SK-N-SH (cell line): ENCODE measurements at regions not wholly inside any gene's neighbourhood (a gene's known extent, or its start where the extent isn't known, plus 50 kb on each side); places are given as distances from the start of the nearest gene placed in this dataset.

Experiments
- CTCF ChIA-PET: fragments of 300-600, 350-600 bp; formaldehyde crosslinking; extraction: SDS; loops from one replicate; lab custom pipeline; 2021; lab: Yijun Ruan, JAX
- POLR2A ChIA-PET: fragments of 350-600 bp; sonication (Branson Sonifier 250); formaldehyde crosslinking; extraction: SDS; loops from one replicate; lab custom pipeline; 2020; ENCODE audit warnings: antibody characterized with exemption, inconsistent platforms; lab: Yijun Ruan, JAX
- DNase-seq: peaks from one replicate; pipeline ENCODE4 v3.0.0; 2012
- H2AFZ ChIP-seq: fragments of 200-600 bp; sonication (generic); 2 replicates; pipeline ENCODE4 v1.8.1; 2016; ENCODE audit warnings: antibody characterized with exemption, mild to moderate bottlenecking, low read depth
- H3F3A ChIP-seq: fragments of 200-600 bp; sonication (generic); replicated peaks from 2 replicates; pipeline ENCODE3; 2016; ENCODE audit warnings: antibody characterized with exemption, mild to moderate bottlenecking; ENCODE audit not compliant: insufficient read depth
- H3K27ac ChIP-seq, 2 experiments: fragments of 200-500 bp in 1 of 2; fragments of 200-600 bp in 1 of 2; sonication (Bioruptor generic) in 1 of 2; sonication (generic), shearing (Covaris generic) in 1 of 2; 2 replicates each; pipeline versions ENCODE4 v1.5.1 to v1.6.1; 2014 to 2016; ENCODE audit warnings: low read depth in 2 of 2, inconsistent platforms in 1 of 2, low read length in 1 of 2, mild to moderate bottlenecking in 1 of 2, mixed read lengths in 1 of 2
- H3K27me3 ChIP-seq: fragments of 200-600 bp; sonication (generic), shearing (Covaris generic); 2 replicates; pipeline ENCODE4 v1.6.1; 2016; ENCODE audit warnings: mixed run types; ENCODE audit not compliant: insufficient read depth
- H3K36me3 ChIP-seq, 2 experiments: fragments of 200-500 bp in 1 of 2; fragments of 200-600 bp in 1 of 2; sonication (Bioruptor generic) in 1 of 2; sonication (generic) in 1 of 2; replicated peaks in 1 of 2; 2 replicates each; pipeline versions ENCODE3 to v1.5.1; 2014 to 2016; ENCODE audit warnings: low read length in 1 of 2, mild to moderate bottlenecking in 1 of 2; ENCODE audit not compliant: insufficient read depth in 2 of 2, control insufficient read depth in 1 of 2
- H3K4me1 ChIP-seq, 2 experiments: fragments of 200-500 bp in 1 of 2; fragments of 200-600 bp in 1 of 2; sonication (Bioruptor generic) in 1 of 2; sonication (generic), shearing (Covaris generic) in 1 of 2; 2 replicates each; pipeline versions ENCODE4 v1.5.1 to v1.6.1; 2014 to 2016; ENCODE audit warnings: low read depth in 1 of 2, low read length in 1 of 2, mixed run types in 1 of 2; ENCODE audit not compliant: insufficient read depth in 2 of 2, control insufficient read depth in 1 of 2
- H3K4me2 ChIP-seq: fragments of 200-600 bp; sonication (generic), shearing (Covaris generic); 2 replicates; pipeline ENCODE4 v1.6.1; 2017; ENCODE audit warnings: mixed run types
- H3K4me3 ChIP-seq, 2 experiments: fragments of 200-500 bp in 1 of 2; fragments of 200-600 bp in 1 of 2; sonication (Bioruptor generic) in 1 of 2; sonication (generic), shearing (Covaris generic) in 1 of 2; 2 replicates each; pipeline versions ENCODE4 v1.5.1 to v1.8.1; 2014 to 2016; ENCODE audit warnings: low read depth in 2 of 2, inconsistent platforms in 1 of 2, low read length in 1 of 2, mild to moderate bottlenecking in 1 of 2, mixed read lengths in 1 of 2, moderate library complexity in 1 of 2
- H3K79me2 ChIP-seq: fragments of 200-600 bp; sonication (generic); 2 replicates; pipeline ENCODE4 v1.8.1; 2017; ENCODE audit warnings: mild to moderate bottlenecking; ENCODE audit not compliant: insufficient read depth
- H3K9ac ChIP-seq: fragments of 200-600 bp; sonication (generic); 2 replicates; pipeline ENCODE4 v1.6.1; 2017; ENCODE audit warnings: mixed run types
- H3K9me2 ChIP-seq: fragments of 200-600 bp; sonication (generic); 2 replicates; pipeline ENCODE4 v1.6.1; 2017; ENCODE audit warnings: mixed run types
- H3K9me3 ChIP-seq: fragments of 200-600 bp; sonication (generic); 2 replicates; pipeline ENCODE4 v1.6.1; 2017; ENCODE audit warnings: mixed run types, mild to moderate bottlenecking, moderate library complexity
- H4K20me1 ChIP-seq: fragments of 200-600 bp; sonication (generic); 2 replicates; pipeline ENCODE4 v1.6.1; 2017; ENCODE audit warnings: mild to moderate bottlenecking, mixed run types; ENCODE audit not compliant: insufficient read depth
- CHD2 ChIP-seq: fragments of 150-350 bp; IDR thresholded peaks from 2 replicates; pipeline ENCODE4 v1.6.1; 2018; ENCODE audit warnings: low read length; ENCODE audit not compliant: partially characterized antibody
- NFIC ChIP-seq: IDR thresholded peaks from 2 replicates; pipeline ENCODE4 v1.4.0; 2012; ENCODE audit warnings: borderline replicate concordance
- NRF1 ChIP-seq: IDR thresholded peaks from 2 replicates; pipeline ENCODE4 v1.6.1; 2012; ENCODE audit warnings: low read depth, mild to moderate bottlenecking, low read length
- RCOR1 ChIP-seq: fragments of 150-350 bp; IDR thresholded peaks from 2 replicates; pipeline ENCODE4 v1.6.1; 2017; ENCODE audit warnings: antibody characterized with exemption, low read length
- YY1 ChIP-seq: IDR thresholded peaks from 2 replicates; pipeline ENCODE4 v1.4.0; 2012; ENCODE audit warnings: low read depth, mild to moderate bottlenecking
- WGBS: methylation state at CpG from one replicate; pipeline ENCODE4 v1.1.6; 2017; ENCODE audit warnings: low lambda C conversion rate; 5-methylcytosine and 5-hydroxymethylcytosine counted together
- TF ChIP-seq, protein P1 (sequence below): IDR thresholded peaks from 2 replicates; pipeline ENCODE4 v1.6.1; 2012; ENCODE audit warnings: mild to moderate bottlenecking, low read depth, low read length, moderate library complexity
- TF ChIP-seq, protein P2 (sequence below): fragments of 150-350 bp; IDR thresholded peaks from 2 replicates; pipeline ENCODE4 v1.6.1; 2017; ENCODE audit warnings: antibody characterized with exemption, low read length, low read depth, borderline replicate concordance
- TF ChIP-seq, protein P3 (sequence below): fragments of 150-350 bp; IDR thresholded peaks from 2 replicates; pipeline ENCODE4 v1.6.1; 2016; ENCODE audit warnings: mild to moderate bottlenecking, low read depth, low read length
- TF ChIP-seq, protein P4 (sequence below): fragments of 200-600 bp; sonication (generic); IDR thresholded peaks from 2 replicates; pipeline ENCODE4 v1.6.1; 2017; ENCODE audit warnings: antibody characterized with exemption, mild to moderate bottlenecking, moderate library complexity

DNA sequence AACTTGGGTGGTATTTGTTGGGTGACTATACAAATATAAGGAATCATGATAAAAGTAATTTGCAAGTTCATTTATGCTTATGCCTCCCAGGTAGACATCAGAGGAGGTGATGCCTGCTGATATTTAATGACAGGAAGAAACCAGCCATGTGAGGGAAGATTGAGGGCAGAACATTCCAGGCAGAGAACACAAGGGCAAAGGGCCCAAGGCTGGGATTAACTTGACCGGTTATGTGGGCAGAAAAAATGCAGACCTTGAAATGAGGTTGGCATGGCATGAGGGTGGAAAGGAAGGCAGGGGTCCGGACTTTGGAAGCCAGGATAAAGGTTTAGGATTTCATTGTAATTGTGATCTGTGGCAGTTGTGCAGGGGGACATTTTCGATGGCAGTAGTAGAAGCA lies 68.0 kb upstream of the MTPN start (continued):
- TF ChIP-seq, protein P1, sequence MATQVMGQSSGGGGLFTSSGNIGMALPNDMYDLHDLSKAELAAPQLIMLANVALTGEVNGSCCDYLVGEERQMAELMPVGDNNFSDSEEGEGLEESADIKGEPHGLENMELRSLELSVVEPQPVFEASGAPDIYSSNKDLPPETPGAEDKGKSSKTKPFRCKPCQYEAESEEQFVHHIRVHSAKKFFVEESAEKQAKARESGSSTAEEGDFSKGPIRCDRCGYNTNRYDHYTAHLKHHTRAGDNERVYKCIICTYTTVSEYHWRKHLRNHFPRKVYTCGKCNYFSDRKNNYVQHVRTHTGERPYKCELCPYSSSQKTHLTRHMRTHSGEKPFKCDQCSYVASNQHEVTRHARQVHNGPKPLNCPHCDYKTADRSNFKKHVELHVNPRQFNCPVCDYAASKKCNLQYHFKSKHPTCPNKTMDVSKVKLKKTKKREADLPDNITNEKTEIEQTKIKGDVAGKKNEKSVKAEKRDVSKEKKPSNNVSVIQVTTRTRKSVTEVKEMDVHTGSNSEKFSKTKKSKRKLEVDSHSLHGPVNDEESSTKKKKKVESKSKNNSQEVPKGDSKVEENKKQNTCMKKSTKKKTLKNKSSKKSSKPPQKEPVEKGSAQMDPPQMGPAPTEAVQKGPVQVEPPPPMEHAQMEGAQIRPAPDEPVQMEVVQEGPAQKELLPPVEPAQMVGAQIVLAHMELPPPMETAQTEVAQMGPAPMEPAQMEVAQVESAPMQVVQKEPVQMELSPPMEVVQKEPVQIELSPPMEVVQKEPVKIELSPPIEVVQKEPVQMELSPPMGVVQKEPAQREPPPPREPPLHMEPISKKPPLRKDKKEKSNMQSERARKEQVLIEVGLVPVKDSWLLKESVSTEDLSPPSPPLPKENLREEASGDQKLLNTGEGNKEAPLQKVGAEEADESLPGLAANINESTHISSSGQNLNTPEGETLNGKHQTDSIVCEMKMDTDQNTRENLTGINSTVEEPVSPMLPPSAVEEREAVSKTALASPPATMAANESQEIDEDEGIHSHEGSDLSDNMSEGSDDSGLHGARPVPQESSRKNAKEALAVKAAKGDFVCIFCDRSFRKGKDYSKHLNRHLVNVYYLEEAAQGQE: no peak
- TF ChIP-seq NRF1: no peak
- no peak for TF ChIP-seq CHD2
- TF ChIP-seq, protein P2, sequence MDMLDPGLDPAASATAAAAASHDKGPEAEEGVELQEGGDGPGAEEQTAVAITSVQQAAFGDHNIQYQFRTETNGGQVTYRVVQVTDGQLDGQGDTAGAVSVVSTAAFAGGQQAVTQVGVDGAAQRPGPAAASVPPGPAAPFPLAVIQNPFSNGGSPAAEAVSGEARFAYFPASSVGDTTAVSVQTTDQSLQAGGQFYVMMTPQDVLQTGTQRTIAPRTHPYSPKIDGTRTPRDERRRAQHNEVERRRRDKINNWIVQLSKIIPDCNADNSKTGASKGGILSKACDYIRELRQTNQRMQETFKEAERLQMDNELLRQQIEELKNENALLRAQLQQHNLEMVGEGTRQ: no peak
- TF ChIP-seq, protein P3, sequence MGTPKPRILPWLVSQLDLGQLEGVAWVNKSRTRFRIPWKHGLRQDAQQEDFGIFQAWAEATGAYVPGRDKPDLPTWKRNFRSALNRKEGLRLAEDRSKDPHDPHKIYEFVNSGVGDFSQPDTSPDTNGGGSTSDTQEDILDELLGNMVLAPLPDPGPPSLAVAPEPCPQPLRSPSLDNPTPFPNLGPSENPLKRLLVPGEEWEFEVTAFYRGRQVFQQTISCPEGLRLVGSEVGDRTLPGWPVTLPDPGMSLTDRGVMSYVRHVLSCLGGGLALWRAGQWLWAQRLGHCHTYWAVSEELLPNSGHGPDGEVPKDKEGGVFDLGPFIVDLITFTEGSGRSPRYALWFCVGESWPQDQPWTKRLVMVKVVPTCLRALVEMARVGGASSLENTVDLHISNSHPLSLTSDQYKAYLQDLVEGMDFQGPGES: no peak

DNA sequence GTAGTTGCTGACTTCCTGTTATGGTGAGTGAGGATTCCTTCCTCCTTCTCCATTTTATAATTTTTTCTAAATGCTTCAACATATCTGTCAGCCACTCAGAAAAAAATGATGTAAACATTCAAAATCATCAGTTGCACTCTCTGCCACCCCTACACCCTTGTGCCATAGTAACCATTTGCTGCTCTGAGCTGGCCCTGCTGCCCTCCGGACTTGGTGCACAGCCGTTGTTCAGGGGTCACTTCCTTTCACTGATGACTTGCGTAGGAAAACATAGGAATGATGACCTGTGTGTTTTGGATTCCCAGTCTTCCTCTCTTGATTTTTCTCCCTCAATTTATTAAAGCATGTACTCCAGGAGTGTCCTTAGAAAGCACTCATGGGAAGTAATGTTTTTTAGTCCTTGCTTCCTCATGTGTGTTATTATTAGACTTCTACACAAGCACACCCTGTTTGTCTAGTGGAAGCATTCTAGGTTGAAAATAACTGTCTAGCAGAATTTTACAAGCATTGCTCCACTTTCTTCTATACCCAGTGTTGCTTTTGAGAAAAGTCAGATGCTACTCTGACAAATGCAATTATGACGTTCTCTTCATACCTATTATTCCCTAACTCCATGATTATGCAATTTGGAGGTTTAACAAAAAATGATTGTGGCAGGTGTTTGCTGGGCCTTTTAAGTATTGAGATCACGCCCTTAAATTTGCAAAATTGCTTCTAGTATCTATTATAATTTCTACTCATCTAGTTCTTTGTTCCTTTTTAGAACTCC lies 62.6 kb upstream of the MTPN start:
- H3K4me2 ChIP-seq: no peak overlapping the region

More for the DNA sequence above, 62.6 kb upstream of the MTPN start:
- peaks cover 0 to 2% of the 10 kb centered on the region in 2 experiments; a peak in 2 of 4 replicates for H3K4me1 ChIP-seq
- H3K4me3 ChIP-seq: no peak overlapping the region
- no peaks in the 10 kb centered on the region for H3K9me2 ChIP-seq
- no peaks in the 10 kb centered on the region for H3K79me2 ChIP-seq
- 58% methylated on average over 5 of the region's 5 CpGs for WGBS
- H3K27ac ChIP-seq: no peak overlapping the region
- TF ChIP-seq RCOR1 (no peak), YY1 (no peak), NFIC (no peak)
- TF ChIP-seq, protein P4, sequence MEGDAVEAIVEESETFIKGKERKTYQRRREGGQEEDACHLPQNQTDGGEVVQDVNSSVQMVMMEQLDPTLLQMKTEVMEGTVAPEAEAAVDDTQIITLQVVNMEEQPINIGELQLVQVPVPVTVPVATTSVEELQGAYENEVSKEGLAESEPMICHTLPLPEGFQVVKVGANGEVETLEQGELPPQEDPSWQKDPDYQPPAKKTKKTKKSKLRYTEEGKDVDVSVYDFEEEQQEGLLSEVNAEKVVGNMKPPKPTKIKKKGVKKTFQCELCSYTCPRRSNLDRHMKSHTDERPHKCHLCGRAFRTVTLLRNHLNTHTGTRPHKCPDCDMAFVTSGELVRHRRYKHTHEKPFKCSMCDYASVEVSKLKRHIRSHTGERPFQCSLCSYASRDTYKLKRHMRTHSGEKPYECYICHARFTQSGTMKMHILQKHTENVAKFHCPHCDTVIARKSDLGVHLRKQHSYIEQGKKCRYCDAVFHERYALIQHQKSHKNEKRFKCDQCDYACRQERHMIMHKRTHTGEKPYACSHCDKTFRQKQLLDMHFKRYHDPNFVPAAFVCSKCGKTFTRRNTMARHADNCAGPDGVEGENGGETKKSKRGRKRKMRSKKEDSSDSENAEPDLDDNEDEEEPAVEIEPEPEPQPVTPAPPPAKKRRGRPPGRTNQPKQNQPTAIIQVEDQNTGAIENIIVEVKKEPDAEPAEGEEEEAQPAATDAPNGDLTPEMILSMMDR: no peak
- TF ChIP-seq, all 33 proteins: peak for 0
- DNase-seq: no peak
- ChIA-PET POLR2A (no interaction called here), CTCF (no interaction called here)
- H3K36me3 ChIP-seq: no peaks in the 10 kb centered on the region
- no peak overlapping the region for H3K9ac ChIP-seq
- H3K27me3 ChIP-seq: no peaks in the 10 kb centered on the region
- no peaks in the 10 kb centered on the region for H3F3A ChIP-seq
- H3K9me3 ChIP-seq: no peaks in the 10 kb centered on the region
- H2AFZ ChIP-seq: no peak overlapping the region
- H4K20me1 ChIP-seq: no peaks in the 10 kb centered on the region
